Bone marrow (tissue), 2 donors: ENCODE measurements at regions not wholly inside any gene's neighbourhood (a gene's known extent, or its start where the extent isn't known, plus 50 kb on each side); places are given as distances from the start of the nearest gene placed in this dataset.

ENCODE experiments used
- DNase-seq, 2 donors: peaks; one replicate each; lab custom pipeline; 2025; lab: John Stamatoyannopoulos, UW

GRCh38 chr6:4294636-4295035 lies 159.3 kb upstream of the ECI2 start:
- DNase-seq: no peak

GRCh38 chr6:4291453-4292403 lies 156.4 kb upstream of the ECI2 start:
- DNase-seq: no peak

GRCh38 chr6:4289770-4290320 lies 154.5 kb upstream of the ECI2 start:
- DNase-seq: no peak

- no peak for DNase-seq
Observed at GRCh38 chr6:4287811-4288244, 152.5 kb upstream of the ECI2 start.

DNA sequence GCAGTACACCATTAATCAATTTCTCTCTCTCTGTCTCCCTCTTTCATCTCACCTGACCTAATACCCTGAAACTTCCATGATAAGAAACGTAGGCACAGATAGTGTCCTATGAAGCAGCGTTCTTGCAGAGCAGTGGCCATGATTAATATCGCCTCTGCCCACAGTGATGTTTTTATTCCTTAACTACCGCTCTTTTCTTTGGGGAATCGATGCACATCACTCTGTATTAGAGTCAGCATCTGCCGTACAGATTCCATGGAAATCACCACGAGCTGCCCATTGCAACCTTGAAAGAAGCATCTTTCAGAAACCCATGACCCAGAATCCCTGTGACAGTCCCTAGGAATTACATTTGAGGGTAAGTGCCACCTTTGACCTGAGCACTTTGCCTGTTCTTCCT lies 152.0 kb upstream of the ECI2 start:
- no peak for DNase-seq

DNA sequence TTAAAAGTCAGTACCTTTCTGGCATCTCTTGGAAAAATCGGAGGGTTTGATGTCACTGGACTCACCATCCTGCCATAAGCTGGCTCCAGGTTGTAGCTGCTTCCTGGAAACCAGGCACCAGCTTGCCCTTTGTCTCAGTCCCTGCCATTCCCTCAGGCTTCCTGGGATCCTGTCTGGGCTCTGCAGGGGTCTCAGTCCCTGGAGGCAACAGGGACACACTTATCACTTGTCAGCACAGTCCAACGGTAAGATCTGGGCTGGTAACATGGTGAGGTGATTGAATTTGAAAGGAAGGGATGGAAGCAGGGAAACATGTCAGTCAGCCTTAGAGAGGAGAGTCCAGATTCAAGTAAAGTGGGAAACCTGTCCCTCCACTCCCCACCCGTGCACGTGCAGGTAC lies 147.6 kb upstream of the ECI2 start:
- DNase-seq: no peak

- DNase-seq: no peak
Observed at GRCh38 chr6:4281341-4282293, 146.2 kb upstream of the ECI2 start.

DNA sequence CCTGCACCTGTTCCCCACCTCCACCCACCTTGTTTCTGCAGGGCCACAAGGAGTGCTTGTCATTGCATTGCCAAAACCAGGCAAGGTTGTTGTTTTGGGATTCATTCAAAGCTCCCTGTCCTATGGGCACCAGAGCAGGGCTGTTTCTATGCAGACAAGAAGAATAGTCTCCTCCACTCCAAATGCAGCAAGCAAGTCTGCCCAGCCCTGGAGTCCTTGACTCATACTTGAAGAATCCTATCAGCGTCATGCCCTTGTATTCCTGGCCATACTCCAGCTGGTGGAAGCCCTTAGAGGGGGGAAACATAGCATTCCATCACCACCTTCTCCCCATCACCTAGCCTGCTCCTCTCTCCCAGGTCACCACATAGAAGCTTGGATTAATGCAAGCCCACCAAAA lies 145.3 kb upstream of the ECI2 start:
- DNase-seq: no peak

GRCh38 chr6:4280031-4280430 lies 144.7 kb upstream of the ECI2 start:
- no peak for DNase-seq

- DNase-seq: no peak
Observed at GRCh38 chr6:4274382-4275082, 139.2 kb upstream of the ECI2 start.

DNA sequence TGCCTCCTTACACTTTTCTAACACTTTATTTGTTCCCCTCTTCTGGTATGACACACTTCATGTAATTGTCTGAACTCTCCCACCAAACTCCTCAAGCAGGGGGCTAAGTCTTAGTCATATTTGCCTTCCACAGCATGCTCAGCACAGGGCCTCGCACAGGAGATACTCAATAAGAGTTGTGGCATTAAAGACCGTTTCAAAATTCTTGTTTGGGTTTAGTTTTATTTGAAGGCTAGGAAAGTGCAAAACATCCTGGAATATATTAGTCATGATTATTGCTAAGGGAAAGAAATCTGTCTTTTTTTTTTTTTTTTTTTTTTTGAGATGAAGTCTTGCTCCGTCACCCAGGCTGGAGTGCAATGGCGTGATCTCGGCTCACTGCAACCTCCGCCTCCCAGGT lies 137.6 kb upstream of the ECI2 start:
- no peak for DNase-seq

- DNase-seq: no peak
Observed at GRCh38 chr6:4271761-4272470, 136.5 kb upstream of the ECI2 start.

DNA sequence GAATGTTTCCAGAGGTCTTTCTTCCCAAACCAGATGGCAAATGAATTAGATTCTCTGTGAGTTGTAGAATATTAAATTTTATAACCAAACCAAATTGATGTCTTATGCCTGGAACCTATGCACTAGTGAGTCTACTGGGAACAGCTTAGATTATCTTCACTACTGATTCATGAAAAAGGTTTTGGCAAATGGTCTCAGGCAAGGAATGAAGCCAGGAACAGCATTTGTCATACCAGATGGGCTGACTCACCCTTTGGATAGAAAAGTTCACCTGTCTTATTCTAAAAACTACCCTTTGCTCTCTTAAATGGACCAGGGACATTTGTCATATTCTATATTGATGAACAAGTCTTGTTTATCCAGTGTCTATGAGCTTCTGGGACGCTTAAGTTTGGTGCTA lies 135.4 kb upstream of the ECI2 start:
- DNase-seq: no peak

- no peak for DNase-seq
Observed at GRCh38 chr6:4270001-4270400, 134.6 kb upstream of the ECI2 start.

DNA sequence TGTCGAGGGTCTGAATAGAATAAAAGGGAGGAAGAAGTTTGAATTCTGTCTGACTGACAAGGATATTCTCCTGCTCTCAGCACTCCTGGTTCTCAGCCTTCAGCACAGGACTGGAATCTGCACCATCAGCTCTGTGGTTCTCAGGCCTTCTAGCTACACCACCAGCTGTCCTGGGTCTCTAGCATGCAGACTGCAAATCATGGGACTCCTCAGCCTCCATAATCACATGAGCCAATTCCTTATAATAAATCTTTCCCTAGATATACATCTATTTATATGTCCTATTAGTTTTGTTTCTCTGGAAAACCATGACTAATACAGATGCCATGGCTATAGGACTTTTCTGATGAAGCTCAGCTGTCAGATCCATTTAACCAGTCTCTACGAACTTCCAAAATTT lies 132.8 kb upstream of the ECI2 start:
- DNase-seq: no peak

DNA sequence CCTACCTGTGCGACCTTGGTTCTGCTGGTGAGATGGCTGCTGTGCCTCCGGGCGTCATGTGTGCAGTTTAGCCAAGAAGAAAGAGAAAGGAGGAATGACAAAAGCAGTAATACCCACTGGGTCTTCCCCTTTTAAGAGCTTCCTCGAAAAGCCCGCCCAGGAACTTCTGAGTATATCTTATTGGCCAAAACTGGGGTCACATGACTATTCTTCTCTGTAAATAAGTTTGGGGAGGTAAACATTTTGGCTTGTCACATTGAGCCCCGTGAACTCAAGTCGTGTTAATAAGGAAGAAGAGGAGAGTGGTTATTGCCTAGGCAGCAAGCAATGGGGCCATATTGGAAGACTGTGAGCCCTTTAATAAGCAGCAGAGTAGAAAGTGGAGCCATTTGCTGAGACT lies 130.4 kb upstream of the ECI2 start:
- DNase-seq: no peak

GRCh38 chr6:4264601-4265000 lies 129.2 kb upstream of the ECI2 start:
- DNase-seq: no peak

DNA sequence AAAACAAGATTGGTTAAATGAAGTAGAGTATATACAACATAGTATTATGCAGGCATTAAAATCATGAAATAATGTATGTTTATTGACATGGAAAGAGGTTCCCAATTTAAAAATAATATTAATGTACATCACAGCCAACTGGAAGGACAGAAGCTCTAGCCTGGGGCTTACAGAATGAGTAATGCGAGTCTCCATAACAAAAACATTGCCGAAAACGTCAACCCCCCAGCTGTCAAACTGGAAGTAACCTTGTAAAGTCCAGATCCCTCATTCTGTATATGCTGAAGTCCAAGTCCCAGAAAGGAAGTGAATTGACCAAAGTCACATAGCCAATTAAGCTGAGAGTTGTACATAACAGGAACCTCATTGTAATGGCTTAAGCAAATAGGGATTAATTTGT lies 128.7 kb upstream of the ECI2 start:
- no peak for DNase-seq

GRCh38 chr6:4262526-4262925 lies 127.2 kb upstream of the ECI2 start:
- no peak for DNase-seq

GRCh38 chr6:4259391-4259790 lies 124.0 kb upstream of the ECI2 start:
- DNase-seq: no peak

DNA sequence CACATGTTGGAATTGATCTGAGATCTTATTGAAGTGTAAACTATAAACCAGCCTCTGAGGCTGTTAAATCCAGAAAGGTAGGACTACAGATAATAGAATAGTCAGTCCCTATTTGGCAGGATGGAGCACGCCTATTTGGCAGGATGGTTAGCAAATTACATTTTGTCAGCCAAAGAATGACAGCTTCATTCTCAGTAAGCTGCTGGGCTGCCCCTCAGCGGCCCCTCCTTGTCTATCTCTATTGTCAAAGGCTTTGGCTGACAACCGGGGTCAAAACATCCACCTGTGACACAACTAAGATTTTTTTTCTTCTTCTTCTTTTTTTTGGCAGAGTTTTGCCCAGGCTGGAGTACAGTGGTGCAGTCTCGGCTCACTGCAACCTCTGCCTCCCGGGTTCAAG lies 123.4 kb upstream of the ECI2 start:
- DNase-seq: no peak
